ENCODE measurements at regions not wholly inside any gene's neighbourhood (a gene's known extent, or its start where the extent isn't known, plus 50 kb on each side); places are given as distances from the start of the nearest gene placed in this dataset.
A peak's percentile ranks its signal among the peaks of the same experiment; 100 is the strongest.

- POLR2A ChIA-PET: no interaction called here
- H3K9me3 ChIP-seq: no peaks in the 10 kb centered on the region
- no peaks in the 10 kb centered on the region for H3K36me3 ChIP-seq (replicated peaks in 1 of 2; ENCODE audit: control insufficient read depth in 1 of 2, insufficient read depth in 2 of 2, low read length in 1 of 2)
Measured at GRCh38 chr16:73542885-73543284, 495.0 kb upstream of the ZFHX3 start.

GRCh38 chr16:73537921-73538320 lies 490.0 kb upstream of the ZFHX3 start:
- no peaks in the 10 kb centered on the region for H3K36me3 ChIP-seq (replicated peaks in 1 of 2; ENCODE audit: control insufficient read depth in 1 of 2, insufficient read depth in 2 of 2, low read length in 1 of 2)
- ChIA-PET POLR2A (no interaction called here), CTCF (no interaction called here)
- H3K27me3 ChIP-seq (ENCODE audit: insufficient read depth): no peaks in the 10 kb centered on the region
- H3K9me2 ChIP-seq: no peaks in the 10 kb centered on the region
- H3F3A ChIP-seq (replicated peaks; ENCODE audit: insufficient read depth): no peaks in the 10 kb centered on the region
- H3K79me2 ChIP-seq (ENCODE audit: insufficient read depth): no peaks in the 10 kb centered on the region
- H3K4me2 ChIP-seq: no peak overlapping the region
- H3K4me1 ChIP-seq (ENCODE audit: control insufficient read depth in 1 of 2, insufficient read depth in 2 of 2, low read depth in 1 of 2, low read length in 1 of 2): peaks cover 0 to 2% of the 10 kb centered on the region in 2 experiments; a peak in 1 of 4 replicates
- H3K9me3 ChIP-seq: no peaks in the 10 kb centered on the region
- no peak overlapping the region for H3K27ac ChIP-seq (ENCODE audit: low read depth in 2 of 2, low read length in 1 of 2)
- no peaks in the 10 kb centered on the region for H4K20me1 ChIP-seq (ENCODE audit: insufficient read depth)
- DNase-seq: no peak
- WGBS (ENCODE audit: low lambda C conversion rate): 65% methylated on average over 3 of the region's 3 CpGs
- H3K4me3 ChIP-seq (ENCODE audit: low read depth in 2 of 2, low read length in 1 of 2): no peak overlapping the region
- TF ChIP-seq CHD2 (IDR thresholded peaks at IDR 0.05; ENCODE audit: low read length, partially characterized antibody) (no peak), SMC3 (IDR thresholded peaks at IDR 0.05; ENCODE audit: low read depth, low read length) (no peak)
- no peak overlapping the region for H3K9ac ChIP-seq
- no peak overlapping the region for H2AFZ ChIP-seq (ENCODE audit: low read depth)

More at GRCh38 chr16:73542885-73543284, 495.0 kb upstream of the ZFHX3 start:
- Histone ChIP-seq H3F3A (replicated peaks; ENCODE audit: insufficient read depth) (no peaks in the 10 kb centered on the region), H2AFZ (ENCODE audit: low read depth) (no peak overlapping the region), H3K9me2 (no peaks in the 10 kb centered on the region), H3K79me2 (ENCODE audit: insufficient read depth) (no peaks in the 10 kb centered on the region), H3K27me3 (ENCODE audit: insufficient read depth) (no peaks in the 10 kb centered on the region; the same call in 1 of the 2 replicates), H3K27ac (ENCODE audit: low read depth in 2 of 2, low read length in 1 of 2) (no peak overlapping the region), H3K4me1 (ENCODE audit: control insufficient read depth in 1 of 2, insufficient read depth in 2 of 2, low read depth in 1 of 2, low read length in 1 of 2) (peaks cover 0 to 14% of the 10 kb centered on the region in 2 experiments; a peak in 2 of 4 replicates), H3K4me2 (no peak overlapping the region), H4K20me1 (ENCODE audit: insufficient read depth) (no peaks in the 10 kb centered on the region), H3K9ac (no peak overlapping the region), H3K4me3 (ENCODE audit: low read depth in 2 of 2, low read length in 1 of 2) (no peak overlapping the region)
- CTCF ChIA-PET: interaction anchor here (0.9 kb wide), 1 partner anchor 519 kb away, joined by 5 read pairs; no protein-coding TSS in a partner anchor
- TF ChIP-seq CTCF (IDR thresholded peaks at IDR 0.05) (no peak), FOXJ3 (CRISPR knock-in tag; IDR thresholded peaks at IDR 0.05) (no peak), RXRA (IDR thresholded peaks at IDR 0.05; ENCODE audit: borderline replicate concordance, low read depth) (no peak), ELF1 (IDR thresholded peaks at IDR 0.05) (no peak), GATA2 (CRISPR knock-in tag; IDR thresholded peaks at IDR 0.05) (no peak), EP300 (IDR thresholded peaks at IDR 0.05; ENCODE audit: borderline replicate concordance in 1 of 2, low read depth in 1 of 2, low read length in 1 of 2) (no peak), GABPA (IDR thresholded peaks at IDR 0.05; ENCODE audit: low read depth) (no peak), SIN3A (IDR thresholded peaks at IDR 0.05; ENCODE audit: borderline replicate concordance, low read depth, low read length) (no peak), RCOR1 (IDR thresholded peaks at IDR 0.05; ENCODE audit: low read length) (no peak)
- 40% methylated on average over 8 of the region's 8 CpGs for WGBS (ENCODE audit: low lambda C conversion rate)
- DNase-seq: no peak

GRCh38 chr16:73536931-73537330 lies 489.0 kb upstream of the ZFHX3 start:
- TF ChIP-seq GATA2 (CRISPR knock-in tag; IDR thresholded peaks at IDR 0.05) (peak; percentile 66), SIN3A (IDR thresholded peaks at IDR 0.05; ENCODE audit: borderline replicate concordance, low read depth, low read length) (no peak)
- ChIA-PET POLR2A (no interaction called here), CTCF (interaction anchor here (0.6 to 1.7 kb wide), 4 partner anchors 9 to 498 kb away, joined by 3 to 5 read pairs (median 4); no protein-coding TSS in a partner anchor)
- Histone ChIP-seq H2AFZ (ENCODE audit: low read depth) (no peak overlapping the region), H3K9me2 (no peaks in the 10 kb centered on the region), H3K9ac (no peak overlapping the region), H3K4me1 (ENCODE audit: control insufficient read depth in 1 of 2, insufficient read depth in 2 of 2, low read depth in 1 of 2, low read length in 1 of 2) (peaks cover 0 to 2% of the 10 kb centered on the region in 2 experiments; a peak in 1 of 4 replicates), H3F3A (replicated peaks; ENCODE audit: insufficient read depth) (no peaks in the 10 kb centered on the region), H3K27me3 (ENCODE audit: insufficient read depth) (no peaks in the 10 kb centered on the region), H3K27ac (ENCODE audit: low read depth in 2 of 2, low read length in 1 of 2) (no peak overlapping the region), H3K4me3 (ENCODE audit: low read depth in 2 of 2, low read length in 1 of 2) (no peak overlapping the region), H3K4me2 (no peak overlapping the region), H3K36me3 (replicated peaks in 1 of 2; ENCODE audit: control insufficient read depth in 1 of 2, insufficient read depth in 2 of 2, low read length in 1 of 2) (no peaks in the 10 kb centered on the region), H3K9me3 (no peaks in the 10 kb centered on the region), H3K79me2 (ENCODE audit: insufficient read depth) (no peaks in the 10 kb centered on the region), H4K20me1 (ENCODE audit: insufficient read depth) (no peaks in the 10 kb centered on the region)
- DNase-seq: no peak
- WGBS (ENCODE audit: low lambda C conversion rate): 21% methylated on average over 3 of the region's 3 CpGs

All from SK-N-SH (cell line).